ENCODE measurements at regions not wholly inside any gene's neighbourhood (a gene's known extent, or its start where the extent isn't known, plus 50 kb on each side); places are given as distances from the start of the nearest gene placed in this dataset.

- TF ChIP-seq CTCF (IDR thresholded peaks at IDR 0.05; ENCODE audit: low read depth, low read length) (no peak), EZH2phosphoT487 (IDR thresholded peaks at IDR 0.05; ENCODE audit: low read depth) (no peak)
Observed at GRCh38 chr11:15685306-15685705, 570.6 kb downstream of the INSC start.
